ENCODE measurements at regions not wholly inside any gene's neighbourhood (a gene's known extent, or its start where the extent isn't known, plus 50 kb on each side); places are given as distances from the start of the nearest gene placed in this dataset.

- Histone ChIP-seq H3K36me3 (ENCODE audit: control insufficient read depth, insufficient read depth, low read length) (no peaks in the 10 kb centered on the region), H3K27me3 (ENCODE audit: control insufficient read depth, insufficient read depth, low read length) (no peaks in the 10 kb centered on the region), H3K4me3 (ENCODE audit: low read depth, low read length) (no peak overlapping the region)
- no peak for TF ChIP-seq CTCF (IDR thresholded peaks at IDR 0.05; ENCODE audit: insufficient read depth, low read length, poor library complexity, severe bottlenecking)
- DNase-seq (ENCODE audit: low read depth): no peak
Measured at GRCh38 chr1:99137554-99138206, 126.6 kb upstream of the PLPPR4 start.

GRCh38 chr1:99139876-99140275, 124.4 kb upstream of the PLPPR4 start:
- no peak overlapping the region for H3K4me3 ChIP-seq (ENCODE audit: low read depth, low read length)
- DNase-seq (ENCODE audit: low read depth): no peak
- H3K36me3 ChIP-seq (ENCODE audit: control insufficient read depth, insufficient read depth, low read length): no peaks in the 10 kb centered on the region
- no peaks in the 10 kb centered on the region for H3K27me3 ChIP-seq (ENCODE audit: control insufficient read depth, insufficient read depth, low read length)
- no peak for TF ChIP-seq CTCF (IDR thresholded peaks at IDR 0.05; ENCODE audit: insufficient read depth, low read length, poor library complexity, severe bottlenecking)

- DNase-seq (ENCODE audit: low read depth): no peak
- Histone ChIP-seq H3K36me3 (ENCODE audit: control insufficient read depth, insufficient read depth, low read length) (no peaks in the 10 kb centered on the region), H3K4me3 (ENCODE audit: low read depth, low read length) (no peak overlapping the region), H3K27me3 (ENCODE audit: control insufficient read depth, insufficient read depth, low read length) (no peaks in the 10 kb centered on the region)
- no peak for TF ChIP-seq CTCF (IDR thresholded peaks at IDR 0.05; ENCODE audit: insufficient read depth, low read length, poor library complexity, severe bottlenecking)
Measured at GRCh38 chr1:99146129-99146848, 118.0 kb upstream of the PLPPR4 start.

- no peak overlapping the region for H3K4me3 ChIP-seq (ENCODE audit: low read depth, low read length)
- DNase-seq (ENCODE audit: low read depth): no peak
- TF ChIP-seq CTCF (IDR thresholded peaks at IDR 0.05; ENCODE audit: insufficient read depth, low read length, poor library complexity, severe bottlenecking): no peak
- H3K36me3 ChIP-seq (ENCODE audit: control insufficient read depth, insufficient read depth, low read length): no peaks in the 10 kb centered on the region
- no peaks in the 10 kb centered on the region for H3K27me3 ChIP-seq (ENCODE audit: control insufficient read depth, insufficient read depth, low read length)
Measured at GRCh38 chr1:99149952-99150351, 114.3 kb upstream of the PLPPR4 start.

- Histone ChIP-seq H3K36me3 (ENCODE audit: control insufficient read depth, insufficient read depth, low read length) (no peaks in the 10 kb centered on the region), H3K27me3 (ENCODE audit: control insufficient read depth, insufficient read depth, low read length) (no peaks in the 10 kb centered on the region), H3K4me3 (ENCODE audit: low read depth, low read length) (no peak overlapping the region)
- DNase-seq (ENCODE audit: low read depth): no peak
- no peak for TF ChIP-seq CTCF (IDR thresholded peaks at IDR 0.05; ENCODE audit: insufficient read depth, low read length, poor library complexity, severe bottlenecking)
Measured at GRCh38 chr1:99152132-99152531, 112.2 kb upstream of the PLPPR4 start.
